NCI-H460 (cell line): ENCODE measurements at regions not wholly inside any gene's neighbourhood (a gene's known extent, or its start where the extent isn't known, plus 50 kb on each side); places are given as distances from the start of the nearest gene placed in this dataset.
"Not testable (repeated sequence)": the region's sequence is repeated elsewhere in the genome, so short reads cannot be mapped to it uniquely, and the experiment has no call there.

ENCODE experiments used
- DNase-seq: peaks from one replicate; pipeline ENCODE4 v3.0.0-alpha.2; 2016; ENCODE audit warnings: low read depth; ENCODE audit errors: extremely low read depth

- no peak for DNase-seq
Observed at GRCh38 chr12:97005174-97005573, 98.1 kb downstream of the NEDD1 start.

GRCh38 chr12:97005646-97006045, 98.6 kb downstream of the NEDD1 start:
- no peak for DNase-seq

GRCh38 chr12:97006585-97006984, 99.5 kb downstream of the NEDD1 start:
- no peak for DNase-seq

GRCh38 chr12:97016163-97016562, 109.1 kb downstream of the NEDD1 start:
- DNase-seq = no peak

GRCh38 chr12:97017213-97017612, 110.2 kb downstream of the NEDD1 start:
- no peak for DNase-seq

- no peak for DNase-seq
Observed at GRCh38 chr12:97022536-97023230, 115.6 kb downstream of the NEDD1 start.

GRCh38 chr12:97024393-97024792, 117.3 kb downstream of the NEDD1 start:
- DNase-seq = no peak

- DNase-seq = no peak
Observed at GRCh38 chr12:97026901-97027300, 119.8 kb downstream of the NEDD1 start.

- DNase-seq = no peak
Observed at GRCh38 chr12:97027482-97027881, 120.4 kb downstream of the NEDD1 start.

- DNase-seq = no peak
Observed at GRCh38 chr12:97038131-97038530, 131.1 kb downstream of the NEDD1 start.

- DNase-seq = no peak
Observed at GRCh38 chr12:97038834-97039233, 131.8 kb downstream of the NEDD1 start.

GRCh38 chr12:97046901-97047300, 139.8 kb downstream of the NEDD1 start:
- no peak for DNase-seq

GRCh38 chr12:97047361-97047760, 140.3 kb downstream of the NEDD1 start:
- no peak for DNase-seq

GRCh38 chr12:97048421-97049035, 141.5 kb downstream of the NEDD1 start:
- DNase-seq = no peak

- no peak for DNase-seq
Observed at GRCh38 chr12:97050509-97050908, 143.5 kb downstream of the NEDD1 start.

GRCh38 chr12:97051341-97051740, 144.3 kb downstream of the NEDD1 start:
- no peak for DNase-seq

GRCh38 chr12:97061171-97061570, 154.1 kb downstream of the NEDD1 start:
- DNase-seq = no peak

- no peak for DNase-seq
Observed at GRCh38 chr12:97063292-97063935, 156.4 kb downstream of the NEDD1 start.

- no peak for DNase-seq
Observed at GRCh38 chr12:97075161-97075933, 168.3 kb downstream of the NEDD1 start.

GRCh38 chr12:97075934-97076630, 169.0 kb downstream of the NEDD1 start:
- no peak for DNase-seq

GRCh38 chr12:97076912-97077311, 169.9 kb downstream of the NEDD1 start:
- DNase-seq = not testable (repeated sequence)
